ENCODE measurements at regions not wholly inside any gene's neighbourhood (a gene's known extent, or its start where the extent isn't known, plus 50 kb on each side); places are given as distances from the start of the nearest gene placed in this dataset.

GRCh38 chr15:70196372-70197316, 98.9 kb upstream of the TLE3 start (continued):
- TF ChIP-seq NFIC (IDR thresholded peaks at IDR 0.05; ENCODE audit: low read depth, low read length), result peak; percentile 42; the same call in 1 of the 2 replicates
- TF ChIP-seq EED (IDR thresholded peaks at IDR 0.05; ENCODE audit: low read depth), result peak; percentile 50; the same call in 1 of the 2 replicates
- no peak for TF ChIP-seq YBX1 (IDR thresholded peaks at IDR 0.05)
- TF ChIP-seq FOXK2 (IDR thresholded peaks at IDR 0.05), result no peak
- peak; percentile 17 for TF ChIP-seq KLF5 (IDR thresholded peaks at IDR 0.05; ENCODE audit: partially characterized antibody)
- no peak for TF ChIP-seq HDAC6 (IDR thresholded peaks at IDR 0.05; ENCODE audit: unreplicated experiment)
- TF ChIP-seq ESRRA (IDR thresholded peaks at IDR 0.05; ENCODE audit: low read length), result no peak
- TF ChIP-seq MAX (IDR thresholded peaks at IDR 0.05; ENCODE audit: low read depth, low read length), result no peak
- no peak for TF ChIP-seq JUND (IDR thresholded peaks at IDR 0.05; ENCODE audit: low read depth, low read length)
- peak; percentile 91; the same call in 1 of the 2 replicates for TF ChIP-seq ASH2L (IDR thresholded peaks at IDR 0.05; ENCODE audit: borderline replicate concordance, low read depth)
- 0 out of 2 replicates have a peak, but pooled peaks have one; percentile 42 for TF ChIP-seq HDGF (IDR thresholded peaks at IDR 0.05)
- peak; percentile 67 for TF ChIP-seq RELA (IDR thresholded peaks at IDR 0.05; ENCODE audit: borderline replicate concordance, partially characterized antibody)
- TF ChIP-seq E2F8 (IDR thresholded peaks at IDR 0.05; ENCODE audit: low read depth, partially characterized antibody), result no peak
- peak; percentile 84 for TF ChIP-seq DPF2 (IDR thresholded peaks at IDR 0.05)
- TF ChIP-seq POU2F2 (IDR thresholded peaks at IDR 0.05; ENCODE audit: borderline replicate concordance, low read depth, low read length), result peak; percentile 99
- TF ChIP-seq BHLHE40 (IDR thresholded peaks at IDR 0.05; ENCODE audit: borderline replicate concordance in 1 of 2, low read depth in 2 of 2, low read length in 1 of 2), result peak in 1 of 2 experiments; percentile 56; a peak in 2 of 4 replicates
- peak; percentile 77 for TF ChIP-seq ATF7 (IDR thresholded peaks at IDR 0.05; ENCODE audit: low read depth)
- peak; percentile 62 for TF ChIP-seq GATAD2B (conservative IDR thresholded peaks at IDR 0.05; ENCODE audit: low read depth)
- TF ChIP-seq RB1 (IDR thresholded peaks at IDR 0.05; ENCODE audit: borderline replicate concordance), result no peak; the same call in 1 of the 2 replicates
- TF ChIP-seq RBBP5 (conservative IDR thresholded peaks at IDR 0.05), result peak; percentile 93; the same call in 1 of the 2 replicates
- peak; percentile 91 for TF ChIP-seq MEF2B (IDR thresholded peaks at IDR 0.05; ENCODE audit: partially characterized antibody, poor library complexity, severe bottlenecking)
- TF ChIP-seq EZH2 (IDR thresholded peaks at IDR 0.05; ENCODE audit: borderline replicate concordance, control insufficient read depth, low read depth, low read length), result no peak
- TF ChIP-seq E2F4 (IDR thresholded peaks at IDR 0.05; ENCODE audit: low read depth, low read length), result no peak
- peak; percentile 85; the same call in 1 of the 2 replicates for TF ChIP-seq CREM (IDR thresholded peaks at IDR 0.05; ENCODE audit: low read depth)
- TF ChIP-seq CEBPB (IDR thresholded peaks at IDR 0.05; ENCODE audit: borderline replicate concordance in 1 of 2, low read depth in 2 of 2, low read length in 2 of 2), result no peak
- TF ChIP-seq LARP7 (IDR thresholded peaks at IDR 0.05), result no peak
